Gastrocnemius medialis (tissue), 4 donors: ENCODE measurements at regions not wholly inside any gene's neighbourhood (a gene's known extent, or its start where the extent isn't known, plus 50 kb on each side); places are given as distances from the start of the nearest gene placed in this dataset.

Source experiments
- ATAC-seq, 2 donors: fragments of 150-250 bp; one replicate each; pipeline ENCODE4 v1.9.1; 2016
- DNase-seq, 2 donors: peaks; one replicate each; pipeline ENCODE4 v3.0.0-alpha.2; 2019
- H3K27ac ChIP-seq, 4 donors: fragments of 200-600 bp; sonication (generic); 1 replicate in 1 of 4; 2 replicates in 3 of 4; pipeline ENCODE4 v1.5.1; 2016 to 2018; ENCODE audit warnings: mild to moderate bottlenecking in 2 of 4, moderate library complexity in 1 of 4
- H3K27me3 ChIP-seq, 3 donors: fragments of 200-600 bp; sonication (generic) in 2 of 3; 1 replicate in 1 of 3; 2 replicates in 2 of 3; pipeline versions ENCODE4 v1.5.1 to v1.6.0; 2016 to 2019; ENCODE audit warnings: mild to moderate bottlenecking in 1 of 3, moderate library complexity in 1 of 3
- H3K36me3 ChIP-seq, 2 donors: fragments of 200-600 bp; sonication (generic) in 1 of 2; one replicate each; pipeline ENCODE4 v1.5.1; 2017 to 2018
- H3K4me1 ChIP-seq, 2 donors: fragments of 200-600 bp; sonication (generic) in 1 of 2; one replicate each; pipeline ENCODE4 v1.5.1; 2016 to 2017; ENCODE audit warnings: mild to moderate bottlenecking in 2 of 2
- H3K4me3 ChIP-seq, 4 donors: fragments of 200-600 bp; sonication (generic) in 3 of 4; 1 replicate in 1 of 4; 2 replicates in 3 of 4; pipeline ENCODE4 v1.5.1; 2016 to 2019; ENCODE audit warnings: mild to moderate bottlenecking in 2 of 4
- H3K9me3 ChIP-seq, 3 donors: fragments of 200-600 bp; sonication (generic) in 2 of 3; 1 replicate in 1 of 3; 2 replicates in 2 of 3; pipeline ENCODE4 v1.5.1; 2016 to 2019
- POLR2A ChIP-seq, 2 donors: fragments of 450-650 bp; IDR thresholded peaks; one replicate each; pipeline ENCODE4 v1.6.1; 2017; ENCODE audit warnings: antibody characterized with exemption in 2 of 2, mild to moderate bottlenecking in 2 of 2, moderate library complexity in 2 of 2
- in situ Hi-C, 4 donors: fragments of 200-750 bp; cut with MboI; loops; one replicate each; pipeline versions ENCODE4 v1.15.0 to v1.8.0; 2017; ENCODE audit warnings: low sequenced_read_pairs in 4 of 4
- intact Hi-C: fragments of 100-400 bp; cut with DNase I; formaldehyde crosslinking; loops from one replicate; pipeline ENCODE4 v1.15.1; 2023; ENCODE audit warnings: low total_unique reads
- TF ChIP-seq, protein P1 (sequence below), 5 experiments: fragments of 450-650 bp in 3 of 5; fragments of 200-600 bp in 2 of 5; sonication (generic) in 2 of 5; IDR thresholded peaks in 4 of 5; conservative IDR thresholded peaks in 1 of 5; 1 replicate in 4 of 5; 2 replicates in 1 of 5; pipeline ENCODE4 v1.5.1; 2016 to 2019; ENCODE audit warnings: antibody characterized with exemption in 5 of 5, mild to moderate bottlenecking in 3 of 5, moderate library complexity in 3 of 5

GRCh38 chr9:118268046-118268445, 563.8 kb downstream of the TLR4 start:
- no peak overlapping the region for H3K27ac ChIP-seq
- no peaks in the 10 kb centered on the region for H3K9me3 ChIP-seq
- H3K4me1 ChIP-seq, result no peaks in the 10 kb centered on the region
- no peak overlapping the region for H3K4me3 ChIP-seq
- in situ Hi-C loops, result no loop called here
- DNase-seq (no peak), ATAC-seq (no peak)
- TF ChIP-seq, protein P1, sequence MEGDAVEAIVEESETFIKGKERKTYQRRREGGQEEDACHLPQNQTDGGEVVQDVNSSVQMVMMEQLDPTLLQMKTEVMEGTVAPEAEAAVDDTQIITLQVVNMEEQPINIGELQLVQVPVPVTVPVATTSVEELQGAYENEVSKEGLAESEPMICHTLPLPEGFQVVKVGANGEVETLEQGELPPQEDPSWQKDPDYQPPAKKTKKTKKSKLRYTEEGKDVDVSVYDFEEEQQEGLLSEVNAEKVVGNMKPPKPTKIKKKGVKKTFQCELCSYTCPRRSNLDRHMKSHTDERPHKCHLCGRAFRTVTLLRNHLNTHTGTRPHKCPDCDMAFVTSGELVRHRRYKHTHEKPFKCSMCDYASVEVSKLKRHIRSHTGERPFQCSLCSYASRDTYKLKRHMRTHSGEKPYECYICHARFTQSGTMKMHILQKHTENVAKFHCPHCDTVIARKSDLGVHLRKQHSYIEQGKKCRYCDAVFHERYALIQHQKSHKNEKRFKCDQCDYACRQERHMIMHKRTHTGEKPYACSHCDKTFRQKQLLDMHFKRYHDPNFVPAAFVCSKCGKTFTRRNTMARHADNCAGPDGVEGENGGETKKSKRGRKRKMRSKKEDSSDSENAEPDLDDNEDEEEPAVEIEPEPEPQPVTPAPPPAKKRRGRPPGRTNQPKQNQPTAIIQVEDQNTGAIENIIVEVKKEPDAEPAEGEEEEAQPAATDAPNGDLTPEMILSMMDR (IDR thresholded peaks at IDR 0.05 in 4 of 5, conservative IDR thresholded peaks at IDR 0.05 in 1 of 5), result no peak
- no peak for TF ChIP-seq POLR2A (IDR thresholded peaks at IDR 0.05)
- H3K27me3 ChIP-seq, result no peaks in the 10 kb centered on the region
- no peaks in the 10 kb centered on the region for H3K36me3 ChIP-seq
- intact Hi-C loops, result no loop called here

GRCh38 chr9:118269623-118270022, 565.4 kb downstream of the TLR4 start:
- ATAC-seq (no peak), DNase-seq (no peak)
- intact Hi-C loops (no loop called here), in situ Hi-C loops (no loop called here)
- Histone ChIP-seq H3K27ac (no peak overlapping the region), H3K4me1 (no peaks in the 10 kb centered on the region), H3K36me3 (no peaks in the 10 kb centered on the region), H3K4me3 (no peak overlapping the region), H3K9me3 (no peaks in the 10 kb centered on the region), H3K27me3 (no peaks in the 10 kb centered on the region)
- TF ChIP-seq, protein P1 (IDR thresholded peaks at IDR 0.05 in 4 of 5, conservative IDR thresholded peaks at IDR 0.05 in 1 of 5), result no peak

- intact Hi-C loops, result no loop called here
- Histone ChIP-seq H3K4me3 (no peak overlapping the region), H3K9me3 (no peaks in the 10 kb centered on the region), H3K4me1 (no peaks in the 10 kb centered on the region), H3K27me3 (no peaks in the 10 kb centered on the region), H3K36me3 (no peaks in the 10 kb centered on the region), H3K27ac (no peak overlapping the region)
- TF ChIP-seq POLR2A (IDR thresholded peaks at IDR 0.05), result no peak
- TF ChIP-seq, protein P1 (IDR thresholded peaks at IDR 0.05 in 4 of 5, conservative IDR thresholded peaks at IDR 0.05 in 1 of 5), result no peak
- no peak for DNase-seq
- in situ Hi-C loops, result no loop called here
- no peak for ATAC-seq
These were observed 567.1 kb downstream of the TLR4 start for GRCh38 chr9:118271331-118271730.

- TF ChIP-seq, protein P1 (IDR thresholded peaks at IDR 0.05 in 4 of 5, conservative IDR thresholded peaks at IDR 0.05 in 1 of 5), result no peak
- TF ChIP-seq POLR2A (IDR thresholded peaks at IDR 0.05), result no peak
- intact Hi-C loops (no loop called here), in situ Hi-C loops (no loop called here)
- Histone ChIP-seq H3K4me1 (no peaks in the 10 kb centered on the region), H3K27me3 (no peaks in the 10 kb centered on the region), H3K27ac (no peak overlapping the region), H3K4me3 (no peak overlapping the region), H3K36me3 (no peaks in the 10 kb centered on the region), H3K9me3 (no peaks in the 10 kb centered on the region)
- DNase-seq, result no peak
- ATAC-seq, result no peak
These were observed 567.7 kb downstream of the TLR4 start for GRCh38 chr9:118271936-118272335.

DNA sequence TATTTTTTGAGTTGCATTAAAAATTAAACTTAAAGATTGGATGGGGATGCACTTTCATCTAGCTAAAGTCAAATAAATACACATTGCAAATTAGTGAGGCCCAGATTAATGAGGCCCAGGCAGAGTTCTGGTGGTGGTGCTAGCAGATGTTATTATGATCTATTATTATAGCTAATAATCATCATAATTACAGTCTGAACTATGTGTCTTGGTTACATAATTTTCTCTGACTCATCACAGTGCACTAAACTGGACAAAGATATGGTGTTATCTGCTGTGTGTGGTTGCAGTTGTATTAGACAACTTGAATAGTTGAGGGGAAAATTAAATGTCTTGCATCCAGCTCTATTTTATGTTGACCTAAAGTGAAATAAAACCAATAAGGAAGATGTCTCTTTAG, 568.8 kb downstream of the TLR4 start:
- no peak for DNase-seq
- no peaks in the 10 kb centered on the region for H3K27me3 ChIP-seq
- intact Hi-C loops (no loop called here), in situ Hi-C loops (no loop called here)
- H3K4me3 ChIP-seq, result no peak overlapping the region
- ATAC-seq, result no peak
- TF ChIP-seq, protein P1 (IDR thresholded peaks at IDR 0.05 in 4 of 5, conservative IDR thresholded peaks at IDR 0.05 in 1 of 5), result no peak
- no peak for TF ChIP-seq POLR2A (IDR thresholded peaks at IDR 0.05)
- H3K9me3 ChIP-seq, result no peaks in the 10 kb centered on the region
- no peaks in the 10 kb centered on the region for H3K4me1 ChIP-seq
- no peaks in the 10 kb centered on the region for H3K36me3 ChIP-seq
- no peak overlapping the region for H3K27ac ChIP-seq
